ENCODE measurements at regions not wholly inside any gene's neighbourhood (a gene's known extent, or its start where the extent isn't known, plus 50 kb on each side); places are given as distances from the start of the nearest gene placed in this dataset.
"Not testable (repeated sequence)": the region's sequence is repeated elsewhere in the genome, so short reads cannot be mapped to it uniquely, and the experiment has no call there.

DNA sequence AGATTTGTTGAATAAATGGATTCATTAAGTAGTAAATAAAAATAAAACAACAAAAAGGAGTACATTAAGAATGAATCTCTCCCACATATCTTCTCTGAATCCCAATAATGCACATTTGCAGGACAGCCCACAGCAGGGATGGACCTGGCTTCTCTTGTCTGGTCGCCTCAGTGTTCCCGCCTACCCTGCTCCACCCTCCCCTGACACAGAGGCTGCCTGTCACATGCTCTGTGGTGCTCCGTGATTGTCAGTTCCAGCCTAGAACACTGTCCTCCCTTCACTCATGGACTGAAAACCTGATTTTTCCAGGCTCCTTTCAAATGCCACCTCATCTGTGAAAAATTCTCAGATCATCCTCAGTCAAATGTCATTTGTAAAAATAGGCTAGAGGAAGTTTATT, 94.5 kb upstream of the GPR12 start:
- no peaks in the 10 kb centered on the region for H3K36me3 Mint-ChIP-seq (ENCODE audit: insufficient read depth, unreplicated experiment)

GRCh38 chr13:26853323-26853722, 92.7 kb upstream of the GPR12 start:
- Mint-ChIP-seq H3K4me3 (ENCODE audit: unreplicated experiment) (no peak overlapping the region), H3K9me3 (ENCODE audit: unreplicated experiment) (peaks cover 8% of the 10 kb centered on the region), H3K4me1 (ENCODE audit: low read depth, unreplicated experiment) (no peaks in the 10 kb centered on the region), H3K27ac (ENCODE audit: unreplicated experiment) (no peak overlapping the region), H3K27me3 (ENCODE audit: insufficient read depth, unreplicated experiment) (peaks cover 36% of the 10 kb centered on the region), H3K36me3 (ENCODE audit: insufficient read depth, unreplicated experiment) (no peaks in the 10 kb centered on the region)
- peaks cover 3% of the 10 kb centered on the region for H3K27me3 ChIP-seq (replicated peaks; ENCODE audit: control insufficient read depth, insufficient read depth, low read length)
- no peaks in the 10 kb centered on the region for H3K4me1 ChIP-seq
- intact Hi-C loops (cut with micrococcal nuclease; ENCODE audit: unreplicated experiment) = no loop called here
- no peaks in the 10 kb centered on the region for H3K36me3 ChIP-seq (ENCODE audit: control insufficient read depth, insufficient read depth, low read length)
- no TSS peak for BruUV-seq (replicated peaks)
- POLR2A ChIA-PET = no interaction called here
- DNase-seq = no peak
- no peaks in the 10 kb centered on the region for H3K9me3 ChIP-seq
- CTCF ChIA-PET = no interaction called here
- no peak overlapping the region for H3K4me3 ChIP-seq (ENCODE audit: low read depth, low read length)
- no peak for TF ChIP-seq CTCF (IDR thresholded peaks at IDR 0.05; ENCODE audit: insufficient read depth in 1 of 2, low read depth in 1 of 2, low read length in 1 of 2, severe bottlenecking in 1 of 2, unreplicated experiment in 1 of 2)

More for the DNA sequence above, 94.5 kb upstream of the GPR12 start:
- ChIA-PET POLR2A (no interaction called here), CTCF (no interaction called here)
- DNase-seq = no peak
- no peak overlapping the region for H3K4me3 ChIP-seq (ENCODE audit: low read depth, low read length)
- peaks cover 41% of the 10 kb centered on the region for H3K27me3 Mint-ChIP-seq (ENCODE audit: insufficient read depth, unreplicated experiment)
- no peaks in the 10 kb centered on the region for H3K4me1 Mint-ChIP-seq (ENCODE audit: low read depth, unreplicated experiment)
- no peak for TF ChIP-seq CTCF (IDR thresholded peaks at IDR 0.05; ENCODE audit: insufficient read depth in 1 of 2, low read depth in 1 of 2, low read length in 1 of 2, severe bottlenecking in 1 of 2, unreplicated experiment in 1 of 2)
- H3K4me1 ChIP-seq = no peaks in the 10 kb centered on the region
- no peak overlapping the region for H3K4me3 Mint-ChIP-seq (ENCODE audit: unreplicated experiment)
- no peaks in the 10 kb centered on the region for H3K36me3 ChIP-seq (ENCODE audit: control insufficient read depth, insufficient read depth, low read length)
- H3K27ac Mint-ChIP-seq (ENCODE audit: unreplicated experiment) = no peak overlapping the region
- H3K27me3 ChIP-seq (replicated peaks; ENCODE audit: control insufficient read depth, insufficient read depth, low read length) = peaks cover 3% of the 10 kb centered on the region
- intact Hi-C loops (cut with micrococcal nuclease; ENCODE audit: unreplicated experiment) = no loop called here
- H3K9me3 ChIP-seq = no peaks in the 10 kb centered on the region
- peaks cover 8% of the 10 kb centered on the region for H3K9me3 Mint-ChIP-seq (ENCODE audit: unreplicated experiment)
- BruUV-seq (replicated peaks) = no TSS peak

DNA sequence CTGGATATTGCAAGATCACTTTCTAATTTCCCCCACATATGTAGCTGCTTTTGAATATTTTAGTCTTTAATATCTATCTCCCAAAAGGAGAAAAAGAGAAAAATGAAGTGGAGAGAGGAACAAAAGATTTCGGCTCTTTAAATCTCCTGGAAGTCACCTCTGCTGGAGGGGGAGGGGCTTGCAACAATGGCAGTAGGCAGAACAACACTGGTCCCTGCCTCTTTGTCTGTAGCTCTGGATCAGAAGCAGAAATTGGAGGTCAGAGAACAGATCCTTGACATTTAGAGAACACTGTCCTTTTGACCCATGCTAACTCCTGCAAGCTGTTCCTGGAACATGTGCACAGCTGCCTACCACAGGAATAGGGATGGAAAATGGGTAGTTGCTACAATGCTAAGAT, 86.7 kb upstream of the GPR12 start:
- no peak overlapping the region for H3K4me3 ChIP-seq (ENCODE audit: low read depth, low read length)
- ChIA-PET POLR2A (no interaction called here), CTCF (no interaction called here)
- no peak for DNase-seq
- no peak overlapping the region for H3K4me3 Mint-ChIP-seq (ENCODE audit: unreplicated experiment)
- no peaks in the 10 kb centered on the region for H3K36me3 ChIP-seq (ENCODE audit: control insufficient read depth, insufficient read depth, low read length)
- BruUV-seq (replicated peaks) = no TSS peak
- H3K4me1 ChIP-seq = no peaks in the 10 kb centered on the region
- peaks cover 30% of the 10 kb centered on the region for H3K27me3 Mint-ChIP-seq (ENCODE audit: insufficient read depth, unreplicated experiment)
- intact Hi-C loops (cut with micrococcal nuclease; ENCODE audit: unreplicated experiment) = no loop called here
- peaks cover 8% of the 10 kb centered on the region for H3K9me3 Mint-ChIP-seq (ENCODE audit: unreplicated experiment)
- no peak overlapping the region for H3K27ac Mint-ChIP-seq (ENCODE audit: unreplicated experiment)
- H3K9me3 ChIP-seq = no peaks in the 10 kb centered on the region
- no peak for TF ChIP-seq CTCF (IDR thresholded peaks at IDR 0.05; ENCODE audit: insufficient read depth in 1 of 2, low read depth in 1 of 2, low read length in 1 of 2, severe bottlenecking in 1 of 2, unreplicated experiment in 1 of 2)
- H3K36me3 Mint-ChIP-seq (ENCODE audit: insufficient read depth, unreplicated experiment) = peaks cover 5% of the 10 kb centered on the region
- H3K4me1 Mint-ChIP-seq (ENCODE audit: low read depth, unreplicated experiment) = no peaks in the 10 kb centered on the region
- H3K27me3 ChIP-seq (replicated peaks; ENCODE audit: control insufficient read depth, insufficient read depth, low read length) = no peaks in the 10 kb centered on the region

DNA sequence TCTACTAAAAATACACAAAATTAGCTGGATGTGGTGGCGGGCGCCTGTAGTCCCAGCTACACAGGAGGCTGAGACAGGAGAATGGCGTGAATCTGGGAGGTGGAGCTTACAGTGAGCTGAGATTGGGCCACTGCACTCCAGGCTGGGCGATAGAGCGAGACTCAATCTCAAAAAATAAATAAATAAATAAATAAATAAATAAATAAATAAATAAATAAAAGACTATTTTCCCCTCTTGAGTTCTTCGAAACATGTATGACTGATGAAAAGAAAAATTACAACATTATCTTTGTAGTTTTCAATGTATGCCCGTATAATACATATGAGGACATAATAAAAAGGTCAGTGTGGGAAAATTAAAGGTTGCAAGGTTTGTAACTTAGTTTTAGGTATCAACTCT, 84.5 kb upstream of the GPR12 start:
- H3K4me1 Mint-ChIP-seq (ENCODE audit: low read depth, unreplicated experiment); intact Hi-C loops (cut with micrococcal nuclease; ENCODE audit: unreplicated experiment); H3K9me3 ChIP-seq; H3K4me3 Mint-ChIP-seq (ENCODE audit: unreplicated experiment); H3K4me1 ChIP-seq; H3K36me3 ChIP-seq (ENCODE audit: control insufficient read depth, insufficient read depth, low read length); H3K36me3 Mint-ChIP-seq (ENCODE audit: insufficient read depth, unreplicated experiment); H3K27ac Mint-ChIP-seq (ENCODE audit: unreplicated experiment); CTCF ChIA-PET; H3K9me3 Mint-ChIP-seq (ENCODE audit: unreplicated experiment); H3K4me3 ChIP-seq (ENCODE audit: low read depth, low read length); DNase-seq; POLR2A ChIA-PET; BruUV-seq (replicated peaks); H3K27me3 ChIP-seq (replicated peaks; ENCODE audit: control insufficient read depth, insufficient read depth, low read length): not testable (repeated sequence)
- peaks cover 29% of the 10 kb centered on the region for H3K27me3 Mint-ChIP-seq (ENCODE audit: insufficient read depth, unreplicated experiment)
